Activated CD8-positive, alpha-beta memory T cell treated with anti-CD3 and anti-CD28 coated beads for 4 hours (primary cell): ENCODE measurements at regions not wholly inside any gene's neighbourhood (a gene's known extent, or its start where the extent isn't known, plus 50 kb on each side); places are given as distances from the start of the nearest gene placed in this dataset.
"Not testable (repeated sequence)": the region's sequence is repeated elsewhere in the genome, so short reads cannot be mapped to it uniquely, and the experiment has no call there.

Experiments
- DNase-seq, 2 donors: peaks; one replicate each; pipeline ENCODE4 v3.0.0-alpha.2; 2020; ENCODE audit warnings: low read depth in 2 of 2

DNA sequence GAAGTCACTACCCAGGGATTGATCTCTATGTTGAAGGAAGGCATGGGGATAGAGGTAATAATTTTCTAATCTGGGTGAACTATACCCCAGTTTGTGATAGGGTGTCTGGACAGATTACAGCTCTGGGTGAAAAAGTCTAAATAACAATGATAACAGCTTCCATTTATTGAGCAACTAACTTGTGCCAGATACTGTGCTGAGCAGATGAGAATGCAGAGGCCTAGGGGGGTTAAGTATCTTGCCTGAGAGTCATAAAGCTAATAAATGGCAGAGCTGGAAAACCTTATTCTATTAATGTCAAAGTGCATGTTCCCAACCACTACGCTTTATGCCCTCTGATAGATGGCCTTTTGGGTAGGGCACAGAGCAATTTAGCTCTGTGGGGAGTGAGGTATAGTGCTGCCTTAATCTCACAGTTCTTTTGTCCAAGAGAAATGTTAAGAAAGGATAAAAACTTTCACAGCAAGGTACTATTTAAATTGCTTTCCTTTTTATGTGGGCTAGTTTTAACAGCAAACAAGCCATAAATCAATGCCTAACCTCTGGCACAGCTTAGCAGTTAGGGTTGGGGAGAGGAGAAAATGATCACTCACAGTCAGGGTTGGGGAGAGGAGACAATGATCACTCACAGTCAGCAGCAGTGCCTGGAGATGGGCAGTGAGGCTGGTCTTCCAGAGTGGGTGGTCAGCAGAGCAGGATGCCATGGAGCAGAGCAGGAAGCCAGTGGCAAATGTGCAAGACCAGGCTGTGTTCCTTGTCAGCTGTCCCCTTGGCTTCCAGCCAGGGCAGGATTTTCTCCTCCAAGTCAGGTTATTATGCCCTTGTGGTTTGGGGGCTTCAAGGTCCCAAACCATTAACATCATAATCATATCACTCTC lies 187.0 kb downstream of the CARTPT start:
- DNase-seq: no peak

- no peak for DNase-seq
Measured at GRCh38 chr5:71907001-71907588, 188.0 kb downstream of the CARTPT start.

GRCh38 chr5:71907608-71908145 lies 188.6 kb downstream of the CARTPT start:
- DNase-seq: no peak

DNA sequence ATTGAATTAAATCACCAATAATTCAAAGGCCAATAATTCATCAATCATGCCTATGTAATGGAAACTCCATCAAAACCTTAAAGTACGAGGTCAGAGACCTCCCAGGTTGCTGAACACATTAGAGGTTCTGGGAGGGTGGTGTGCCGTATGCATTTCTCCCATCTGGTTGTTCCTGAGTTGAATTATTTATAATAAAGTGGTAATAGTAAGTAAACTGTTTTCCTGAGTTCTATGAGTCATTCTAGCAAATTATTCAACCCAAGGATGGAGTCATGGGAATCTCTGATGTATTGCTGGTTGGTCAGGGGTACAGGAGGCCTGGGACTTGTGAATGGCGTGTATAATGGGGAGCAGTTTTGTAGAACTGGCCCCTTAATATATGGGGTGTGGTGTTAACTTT lies 191.7 kb downstream of the CARTPT start:
- DNase-seq: no peak

GRCh38 chr5:71912021-71912420 lies 192.9 kb downstream of the CARTPT start:
- DNase-seq: no peak

DNA sequence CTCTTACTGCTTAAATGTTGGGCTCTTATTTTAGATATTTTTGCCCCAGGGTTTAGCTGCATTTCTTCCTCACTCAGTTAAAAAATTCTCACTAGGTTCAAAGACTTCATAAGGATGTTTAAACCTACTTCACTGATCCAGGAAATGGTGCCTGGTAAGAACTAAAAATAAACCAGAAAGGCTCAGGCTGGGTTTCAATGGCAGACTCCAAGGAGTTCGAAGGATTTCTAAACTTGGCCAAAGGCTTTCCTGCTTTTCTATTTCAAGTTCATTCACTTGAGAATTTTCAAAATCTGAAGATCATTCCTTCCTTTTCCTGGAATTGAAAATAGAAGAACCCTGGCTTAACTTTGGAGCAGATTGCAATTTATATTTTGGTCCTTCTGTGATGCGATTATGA lies 193.0 kb upstream of the MAP1B start:
- DNase-seq: no peak

DNA sequence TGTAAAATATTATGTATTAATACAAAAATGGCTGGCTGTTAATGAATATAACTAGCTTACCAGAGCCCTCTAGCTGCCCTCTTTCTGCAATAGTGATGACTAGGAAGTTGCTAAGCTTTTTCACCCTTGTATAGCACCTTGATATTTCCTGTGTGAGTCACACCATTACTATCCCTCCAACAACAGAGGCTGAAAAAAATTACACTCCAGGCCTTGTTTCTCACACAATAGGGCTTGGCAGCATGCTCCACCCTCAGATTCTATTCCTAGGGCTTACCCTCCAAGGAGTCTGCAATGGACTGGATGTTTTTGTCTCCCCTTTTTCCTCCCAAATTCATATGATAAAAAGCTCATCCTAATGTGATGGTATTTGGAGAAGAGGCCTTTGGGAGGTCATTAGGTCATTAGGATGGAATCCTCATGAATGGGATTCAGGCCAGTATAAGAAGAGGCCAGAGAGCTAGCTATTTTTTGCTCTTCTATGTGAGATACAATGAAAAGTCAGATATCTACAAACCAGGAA lies 184.6 kb upstream of the MAP1B start:
- DNase-seq: no peak

DNA sequence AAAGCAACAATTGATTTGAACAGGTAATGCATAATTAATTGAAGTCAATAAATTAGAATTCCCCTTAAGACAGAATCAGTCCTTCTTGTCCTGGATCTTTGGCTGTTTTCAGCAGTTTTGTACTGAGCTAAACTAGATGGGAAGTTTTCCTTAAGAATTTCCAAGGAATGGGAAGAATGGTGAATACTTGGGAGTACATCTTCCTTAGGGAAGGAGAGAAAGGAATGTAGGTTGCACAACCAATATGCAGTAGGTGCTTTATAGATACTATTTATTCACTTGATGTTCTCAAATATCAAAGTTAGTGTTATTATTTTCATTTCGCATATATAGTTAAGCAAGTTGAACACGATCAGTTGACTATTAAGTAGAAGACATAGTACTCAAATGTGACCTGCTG lies 183.5 kb upstream of the MAP1B start:
- no peak for DNase-seq

- no peak for DNase-seq
Measured at GRCh38 chr5:71924325-71924724, 182.9 kb upstream of the MAP1B start.

GRCh38 chr5:71924980-71925379 lies 182.3 kb upstream of the MAP1B start:
- no peak for DNase-seq

DNA sequence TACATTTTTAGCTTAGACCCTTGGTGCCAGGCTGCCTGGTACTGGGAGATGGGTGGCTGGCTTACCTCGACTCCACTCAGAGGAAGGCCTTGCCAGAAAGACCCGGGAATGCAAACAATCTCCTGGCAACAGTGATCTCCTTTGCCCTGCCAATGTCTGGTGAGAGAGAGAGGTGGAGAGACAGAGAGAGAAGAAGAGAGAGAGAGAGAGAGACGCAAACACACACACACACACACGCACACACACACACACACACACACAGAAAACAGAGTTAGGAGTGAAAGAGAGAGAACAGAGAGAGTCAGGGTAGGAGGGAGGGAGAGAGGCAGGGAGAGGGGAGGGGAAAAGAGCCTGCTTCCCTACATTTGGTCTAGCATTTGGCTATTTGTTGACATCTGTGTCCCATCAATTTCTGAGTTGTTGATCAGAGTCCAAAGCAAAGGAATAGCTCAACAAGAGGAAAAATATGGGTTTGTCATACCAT lies 181.6 kb upstream of the MAP1B start:
- DNase-seq: no peak

DNA sequence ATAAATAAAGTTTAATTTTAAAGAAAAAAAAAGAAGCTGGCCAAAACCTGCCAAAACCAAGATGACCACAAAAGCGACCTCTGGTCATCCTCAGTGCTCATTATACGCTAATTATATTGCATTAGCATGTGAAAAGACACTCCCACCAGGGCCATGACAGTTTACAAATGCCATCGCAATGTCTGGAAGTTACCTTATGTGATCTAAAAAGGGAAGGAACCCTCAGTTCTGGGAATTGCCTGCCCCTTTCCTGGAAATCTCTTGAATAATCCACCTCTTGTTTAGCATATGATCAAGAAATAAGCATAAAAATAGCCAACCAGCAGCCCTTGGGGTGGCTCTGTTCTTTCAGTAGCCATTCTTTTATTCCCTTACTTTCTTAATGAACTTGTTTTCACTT lies 178.3 kb upstream of the MAP1B start:
- no peak for DNase-seq

GRCh38 chr5:71930554-71930953 lies 176.7 kb upstream of the MAP1B start:
- not testable (repeated sequence) for DNase-seq

DNA sequence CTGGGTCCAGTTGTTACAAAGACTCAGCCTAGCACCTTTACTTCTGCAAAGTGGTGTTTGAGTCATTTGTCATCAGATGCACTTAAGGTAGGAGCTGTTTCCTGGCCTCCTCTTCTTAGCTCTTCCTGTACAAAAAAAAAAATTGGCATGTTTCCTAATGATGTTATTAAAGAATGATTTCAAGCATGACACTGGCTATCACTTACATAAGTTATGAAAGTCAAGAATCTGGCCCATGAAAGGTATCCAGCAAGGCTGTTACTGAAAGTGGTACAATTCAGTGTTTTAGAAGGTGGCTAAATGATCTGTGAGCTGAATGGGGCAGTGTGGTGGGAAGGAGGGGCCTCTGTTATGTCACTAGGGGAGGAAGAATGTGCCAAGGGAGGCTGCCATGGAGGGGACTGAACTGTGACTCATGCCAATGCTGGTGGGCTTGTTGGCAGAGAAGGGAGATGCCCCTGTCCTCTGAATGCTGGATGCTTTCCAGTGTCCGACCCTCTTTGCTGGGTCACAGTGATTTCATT lies 175.1 kb upstream of the MAP1B start:
- DNase-seq: no peak

GRCh38 chr5:71932655-71933338 lies 174.5 kb upstream of the MAP1B start:
- no peak for DNase-seq

DNA sequence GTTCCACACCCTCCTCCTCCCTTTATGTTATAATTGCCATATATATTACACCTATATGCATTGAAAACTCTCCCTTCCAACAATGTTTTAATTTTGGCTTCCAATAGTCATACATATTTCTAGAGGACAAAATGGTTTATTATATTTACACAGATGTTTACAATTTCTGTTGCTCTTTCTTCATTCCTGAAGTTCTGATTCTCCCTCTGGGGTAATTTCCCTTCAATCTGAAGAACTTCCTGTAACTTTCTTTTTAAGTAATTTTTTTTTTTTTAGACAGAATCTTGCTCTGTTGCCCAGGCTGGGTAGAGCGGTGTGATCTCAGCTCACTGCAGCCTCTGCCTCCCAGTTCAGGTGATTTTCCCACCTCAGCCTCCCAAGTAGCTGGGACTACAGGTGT lies 173.0 kb upstream of the MAP1B start:
- DNase-seq: no peak

GRCh38 chr5:71937921-71938698 lies 169.2 kb upstream of the MAP1B start:
- DNase-seq: no peak

DNA sequence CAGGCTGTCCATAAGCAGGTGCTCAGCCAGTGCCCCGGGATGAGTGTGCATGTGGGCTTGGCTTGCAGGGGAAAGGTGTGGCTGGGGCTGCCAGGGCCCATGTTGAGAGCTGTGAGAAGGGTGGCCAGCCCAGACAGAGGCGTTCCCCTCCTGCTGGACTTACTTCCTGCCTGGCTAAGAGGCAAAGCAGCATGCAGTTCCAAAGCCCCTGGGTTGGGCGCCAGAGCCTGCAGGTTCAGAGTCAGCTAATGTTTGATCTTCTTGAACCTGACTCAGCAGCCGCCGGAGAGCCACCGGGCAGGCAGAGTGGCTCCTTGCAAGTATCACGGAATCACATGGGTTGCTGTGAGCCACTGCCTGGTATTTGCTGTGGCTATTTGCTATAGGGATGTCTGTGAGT lies 168.4 kb upstream of the MAP1B start:
- DNase-seq: no peak

GRCh38 chr5:71939452-71940230 lies 167.6 kb upstream of the MAP1B start:
- DNase-seq: no peak

GRCh38 chr5:71943874-71944273 lies 163.4 kb upstream of the MAP1B start:
- no peak for DNase-seq
